GM18868 (cell line): ENCODE measurements at regions not wholly inside any gene's neighbourhood (a gene's known extent, or its start where the extent isn't known, plus 50 kb on each side); places are given as distances from the start of the nearest gene placed in this dataset.

ENCODE experiments used
- ATAC-seq: cut with Tn5 transposase; IDR thresholded peaks from one replicate; pipeline ENCODE4 v1.9.1; 2021; ENCODE audit warnings: mild to moderate bottlenecking, moderate library complexity; ENCODE audit not compliant: unreplicated experiment

GRCh38 chr13:108156749-108157148, 58.6 kb downstream of the LIG4 start:
- ATAC-seq: no peak

GRCh38 chr13:108155185-108156106, 59.9 kb downstream of the LIG4 start:
- ATAC-seq: peak; percentile 84

GRCh38 chr13:108154421-108154858, 60.9 kb downstream of the LIG4 start:
- ATAC-seq: no peak

- no peak for ATAC-seq
Observed at GRCh38 chr13:108146642-108147041, 68.7 kb downstream of the LIG4 start.

- no peak for ATAC-seq
Observed at GRCh38 chr13:108142702-108143436, 72.5 kb downstream of the LIG4 start.

- ATAC-seq: no peak
Observed at GRCh38 chr13:108137176-108137575, 78.2 kb downstream of the LIG4 start.

GRCh38 chr13:108127406-108127805, 87.9 kb downstream of the LIG4 start:
- no peak for ATAC-seq

GRCh38 chr13:108126056-108126455, 89.3 kb downstream of the LIG4 start:
- ATAC-seq: no peak

GRCh38 chr13:108121406-108121805, 93.9 kb downstream of the LIG4 start:
- ATAC-seq: no peak

GRCh38 chr13:108120856-108121255, 94.5 kb downstream of the LIG4 start:
- no peak for ATAC-seq

GRCh38 chr13:108120302-108120701, 95.0 kb downstream of the LIG4 start:
- ATAC-seq: no peak

- ATAC-seq: no peak
Observed at GRCh38 chr13:108115738-108116137, 99.6 kb downstream of the LIG4 start.

GRCh38 chr13:108113407-108113806, 101.9 kb downstream of the LIG4 start:
- no peak for ATAC-seq

- ATAC-seq: no peak
Observed at GRCh38 chr13:108104736-108105135, 110.6 kb downstream of the LIG4 start.

GRCh38 chr13:108102771-108103170, 112.6 kb downstream of the LIG4 start:
- no peak for ATAC-seq

- ATAC-seq: no peak
Observed at GRCh38 chr13:108096301-108096915, 118.9 kb downstream of the LIG4 start.

GRCh38 chr13:108095036-108095435, 120.3 kb downstream of the LIG4 start:
- ATAC-seq: no peak

GRCh38 chr13:108093616-108094015, 121.7 kb downstream of the LIG4 start:
- ATAC-seq: no peak

- ATAC-seq: no peak
Observed at GRCh38 chr13:108087810-108088209, 127.5 kb downstream of the LIG4 start.

GRCh38 chr13:108086678-108087077, 128.7 kb downstream of the LIG4 start:
- no peak for ATAC-seq

GRCh38 chr13:108084840-108085239, 130.5 kb downstream of the LIG4 start:
- no peak for ATAC-seq
